SIG-M5 treated with dmso at 0.1 percent for 504 hours (cell line): ENCODE measurements at regions not wholly inside any gene's neighbourhood (a gene's known extent, or its start where the extent isn't known, plus 50 kb on each side); places are given as distances from the start of the nearest gene placed in this dataset.

ENCODE experiments used
- DNase-seq: peaks from one replicate; lab custom pipeline; 2025; ENCODE audit not compliant: unreplicated experiment; lab: John Stamatoyannopoulos, UW

GRCh38 chr7:118671149-118671548 lies 446.6 kb downstream of the ANKRD7 start:
- DNase-seq, result no peak

- DNase-seq, result no peak
Measured at GRCh38 chr7:118684796-118685195, 460.3 kb downstream of the ANKRD7 start.

GRCh38 chr7:118689403-118689802 lies 464.9 kb downstream of the ANKRD7 start:
- no peak for DNase-seq

- DNase-seq, result no peak
Measured at GRCh38 chr7:118696879-118697278, 472.4 kb downstream of the ANKRD7 start.

GRCh38 chr7:118699222-118699621 lies 474.7 kb downstream of the ANKRD7 start:
- no peak for DNase-seq

- DNase-seq, result no peak
Measured at GRCh38 chr7:118708741-118709140, 484.2 kb downstream of the ANKRD7 start.

GRCh38 chr7:118711688-118712087 lies 487.2 kb downstream of the ANKRD7 start:
- DNase-seq, result no peak

- no peak for DNase-seq
Measured at GRCh38 chr7:118713039-118713438, 488.5 kb downstream of the ANKRD7 start.

GRCh38 chr7:118720632-118721031 lies 496.1 kb downstream of the ANKRD7 start:
- no peak for DNase-seq

GRCh38 chr7:118731854-118732253 lies 507.4 kb downstream of the ANKRD7 start:
- DNase-seq, result peak; percentile 4

GRCh38 chr7:118734541-118734940 lies 510.0 kb downstream of the ANKRD7 start:
- DNase-seq, result no peak

GRCh38 chr7:118735441-118735840 lies 510.9 kb downstream of the ANKRD7 start:
- no peak for DNase-seq

GRCh38 chr7:118737935-118738334 lies 513.4 kb downstream of the ANKRD7 start:
- no peak for DNase-seq

- no peak for DNase-seq
Measured at GRCh38 chr7:118745927-118746326, 521.4 kb downstream of the ANKRD7 start.

GRCh38 chr7:118747473-118747872 lies 523.0 kb downstream of the ANKRD7 start:
- DNase-seq, result no peak

- DNase-seq, result no peak
Measured at GRCh38 chr7:118753479-118753878, 529.0 kb downstream of the ANKRD7 start.

- no peak for DNase-seq
Measured at GRCh38 chr7:118754608-118755007, 530.1 kb downstream of the ANKRD7 start.

- no peak for DNase-seq
Measured at GRCh38 chr7:118755067-118755625, 530.6 kb downstream of the ANKRD7 start.

GRCh38 chr7:118757066-118757465 lies 532.6 kb downstream of the ANKRD7 start:
- DNase-seq, result no peak

- DNase-seq, result no peak
Measured at GRCh38 chr7:118758582-118758981, 534.1 kb downstream of the ANKRD7 start.

GRCh38 chr7:118759921-118760320 lies 535.4 kb downstream of the ANKRD7 start:
- no peak for DNase-seq

- no peak for DNase-seq
Measured at GRCh38 chr7:118762451-118762850, 537.9 kb downstream of the ANKRD7 start.

GRCh38 chr7:118764221-118764620 lies 539.7 kb downstream of the ANKRD7 start:
- DNase-seq, result no peak

- DNase-seq, result no peak
Measured at GRCh38 chr7:118771672-118772071, 547.2 kb downstream of the ANKRD7 start.
